ENCODE measurements at regions not wholly inside any gene's neighbourhood (a gene's known extent, or its start where the extent isn't known, plus 50 kb on each side); places are given as distances from the start of the nearest gene placed in this dataset.

DNA sequence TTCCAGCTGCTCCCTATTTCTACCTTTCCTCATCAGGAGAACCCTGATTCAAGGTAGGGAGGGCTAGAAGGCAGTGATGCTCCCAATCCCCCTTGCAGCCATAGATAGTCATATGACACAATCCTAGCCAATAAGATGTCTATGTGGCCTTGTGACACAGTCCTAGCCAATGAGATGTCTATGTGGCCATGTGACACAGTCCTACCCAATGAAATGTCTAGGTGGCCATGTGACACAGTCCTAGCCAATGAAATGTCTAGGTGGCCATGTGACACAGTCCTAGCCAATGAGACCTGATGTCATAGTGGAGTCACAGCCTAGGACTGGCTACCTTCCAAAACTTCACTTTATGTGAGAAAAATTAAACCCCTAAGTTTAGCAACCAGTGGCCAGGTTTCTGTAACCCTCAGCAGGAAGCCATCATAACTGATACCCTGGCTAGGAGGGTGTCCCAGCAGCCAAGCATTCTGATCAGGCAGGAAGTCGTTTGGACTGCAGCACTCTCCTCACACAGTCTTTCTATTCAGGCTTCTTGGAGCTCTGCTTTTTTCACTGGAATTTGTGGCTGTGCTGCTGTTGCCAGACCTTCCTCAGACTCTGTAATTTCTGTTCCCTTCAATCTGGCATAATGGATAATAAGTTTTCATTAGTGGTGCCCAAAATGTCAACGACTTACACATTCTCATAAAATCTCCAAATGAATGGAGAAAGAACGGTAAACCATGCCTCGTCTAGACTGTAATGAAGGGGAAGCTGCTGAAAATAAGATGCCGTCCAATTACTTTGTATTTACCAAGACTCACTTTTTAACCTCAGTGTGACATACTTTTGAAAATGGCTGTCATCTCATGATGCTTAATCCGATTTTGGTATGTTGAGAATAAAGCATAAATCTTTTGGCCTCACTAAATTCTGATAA lies 165.0 kb upstream of the NCKAP5 start:
- POLR2A ChIA-PET, result no interaction called here
- CTCF ChIA-PET, result interaction anchor here (1.2 kb wide), 1 partner anchor 111 kb away, joined by 3 read pairs; no protein-coding TSS in a partner anchor
- DNase-seq (ENCODE audit: extremely low spot score), result no peak
- TF ChIP-seq, protein P1, sequence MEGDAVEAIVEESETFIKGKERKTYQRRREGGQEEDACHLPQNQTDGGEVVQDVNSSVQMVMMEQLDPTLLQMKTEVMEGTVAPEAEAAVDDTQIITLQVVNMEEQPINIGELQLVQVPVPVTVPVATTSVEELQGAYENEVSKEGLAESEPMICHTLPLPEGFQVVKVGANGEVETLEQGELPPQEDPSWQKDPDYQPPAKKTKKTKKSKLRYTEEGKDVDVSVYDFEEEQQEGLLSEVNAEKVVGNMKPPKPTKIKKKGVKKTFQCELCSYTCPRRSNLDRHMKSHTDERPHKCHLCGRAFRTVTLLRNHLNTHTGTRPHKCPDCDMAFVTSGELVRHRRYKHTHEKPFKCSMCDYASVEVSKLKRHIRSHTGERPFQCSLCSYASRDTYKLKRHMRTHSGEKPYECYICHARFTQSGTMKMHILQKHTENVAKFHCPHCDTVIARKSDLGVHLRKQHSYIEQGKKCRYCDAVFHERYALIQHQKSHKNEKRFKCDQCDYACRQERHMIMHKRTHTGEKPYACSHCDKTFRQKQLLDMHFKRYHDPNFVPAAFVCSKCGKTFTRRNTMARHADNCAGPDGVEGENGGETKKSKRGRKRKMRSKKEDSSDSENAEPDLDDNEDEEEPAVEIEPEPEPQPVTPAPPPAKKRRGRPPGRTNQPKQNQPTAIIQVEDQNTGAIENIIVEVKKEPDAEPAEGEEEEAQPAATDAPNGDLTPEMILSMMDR (IDR thresholded peaks at IDR 0.05; ENCODE audit: control extremely low read depth, extremely low read depth, low read depth, missing control alignments), result no peak

DNA sequence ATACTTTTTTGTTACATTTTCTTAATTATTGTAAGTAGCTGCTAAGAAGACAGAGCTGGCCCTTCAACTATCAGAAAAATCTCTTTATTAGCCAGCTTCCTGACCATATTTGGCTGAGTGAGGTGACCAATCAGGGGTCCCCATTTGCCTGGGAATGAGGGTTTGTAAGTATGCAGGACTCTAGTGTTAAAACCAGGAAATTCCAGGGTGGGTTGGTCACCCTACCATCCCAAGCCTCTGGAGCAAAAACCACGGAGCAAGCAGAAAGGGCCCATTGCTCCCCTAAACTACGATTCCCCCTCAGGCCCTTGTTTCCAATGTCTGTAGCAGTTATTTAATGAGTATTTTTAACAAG lies 165.6 kb upstream of the NCKAP5 start:
- POLR2A ChIA-PET, result no interaction called here
- CTCF ChIA-PET, result no interaction called here
- no peak for DNase-seq (ENCODE audit: extremely low spot score)
- TF ChIP-seq, protein P1 (IDR thresholded peaks at IDR 0.05; ENCODE audit: control extremely low read depth, extremely low read depth, low read depth, missing control alignments), result no peak

DNA sequence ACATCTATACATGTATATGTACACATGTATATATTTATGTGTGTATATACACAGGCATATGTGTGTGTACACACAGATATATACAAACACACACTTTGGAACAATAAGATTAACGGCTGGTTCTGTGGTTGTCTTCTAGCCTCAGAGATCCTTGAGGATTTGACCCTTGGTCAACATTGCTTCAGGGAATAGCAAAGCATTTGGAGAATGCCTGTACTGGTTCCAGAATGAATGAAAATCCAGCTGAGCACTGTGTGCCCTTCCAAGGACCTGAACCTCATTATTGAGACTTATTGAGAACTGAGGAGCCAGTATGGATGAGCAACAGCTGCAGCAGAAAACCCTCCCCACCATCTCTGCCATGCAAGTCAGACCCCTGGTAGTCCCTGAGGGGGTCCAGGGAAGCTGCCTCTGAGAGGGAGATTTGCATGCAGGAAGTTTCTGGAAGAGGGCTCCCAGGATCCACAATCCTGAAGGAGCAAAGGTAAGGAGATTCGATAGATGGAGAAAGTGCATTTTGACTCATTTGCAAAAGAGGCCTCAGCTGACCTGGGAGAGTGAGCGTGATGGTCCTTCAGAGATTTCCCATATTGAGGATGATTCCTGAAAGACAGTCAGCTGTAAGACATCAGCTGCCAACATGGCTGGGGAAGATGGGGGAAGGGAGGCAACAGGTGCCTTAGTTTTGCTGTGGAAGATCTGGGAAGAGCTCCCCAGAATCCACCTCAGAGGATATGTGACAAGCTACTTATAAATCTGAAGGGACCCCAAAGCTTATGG lies 166.6 kb upstream of the NCKAP5 start:
- TF ChIP-seq, protein P1 (IDR thresholded peaks at IDR 0.05; ENCODE audit: control extremely low read depth, extremely low read depth, low read depth, missing control alignments), result no peak
- DNase-seq (ENCODE audit: extremely low spot score), result no peak
- ChIA-PET POLR2A (no interaction called here), CTCF (interaction anchor here (0.8 kb wide), 1 partner anchor 22 kb away, joined by 3 read pairs; no protein-coding TSS in a partner anchor)

DNA sequence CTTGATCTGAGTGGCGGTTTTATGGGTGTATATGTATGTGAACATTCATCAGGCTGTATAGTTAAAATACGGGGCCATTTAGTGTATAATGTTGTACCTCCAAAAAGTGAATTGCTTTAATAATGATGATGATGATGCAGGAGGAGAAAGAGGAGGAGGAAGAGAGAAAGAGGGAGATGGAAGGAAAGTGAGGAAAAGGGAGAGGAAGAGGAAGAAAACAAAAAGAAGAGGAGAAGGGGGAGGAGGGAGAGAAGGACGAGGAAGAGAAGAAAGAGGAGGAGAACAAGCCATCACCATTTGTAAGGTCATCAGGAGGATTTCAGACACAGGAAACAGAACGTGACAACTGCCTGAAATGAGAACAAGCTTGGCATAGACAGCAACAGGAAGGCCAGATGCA lies 168.4 kb upstream of the NCKAP5 start:
- TF ChIP-seq, protein P1 (IDR thresholded peaks at IDR 0.05; ENCODE audit: control extremely low read depth, extremely low read depth, low read depth, missing control alignments), result no peak
- CTCF ChIA-PET, result no interaction called here
- POLR2A ChIA-PET, result no interaction called here
- no peak for DNase-seq (ENCODE audit: extremely low spot score)

DNA sequence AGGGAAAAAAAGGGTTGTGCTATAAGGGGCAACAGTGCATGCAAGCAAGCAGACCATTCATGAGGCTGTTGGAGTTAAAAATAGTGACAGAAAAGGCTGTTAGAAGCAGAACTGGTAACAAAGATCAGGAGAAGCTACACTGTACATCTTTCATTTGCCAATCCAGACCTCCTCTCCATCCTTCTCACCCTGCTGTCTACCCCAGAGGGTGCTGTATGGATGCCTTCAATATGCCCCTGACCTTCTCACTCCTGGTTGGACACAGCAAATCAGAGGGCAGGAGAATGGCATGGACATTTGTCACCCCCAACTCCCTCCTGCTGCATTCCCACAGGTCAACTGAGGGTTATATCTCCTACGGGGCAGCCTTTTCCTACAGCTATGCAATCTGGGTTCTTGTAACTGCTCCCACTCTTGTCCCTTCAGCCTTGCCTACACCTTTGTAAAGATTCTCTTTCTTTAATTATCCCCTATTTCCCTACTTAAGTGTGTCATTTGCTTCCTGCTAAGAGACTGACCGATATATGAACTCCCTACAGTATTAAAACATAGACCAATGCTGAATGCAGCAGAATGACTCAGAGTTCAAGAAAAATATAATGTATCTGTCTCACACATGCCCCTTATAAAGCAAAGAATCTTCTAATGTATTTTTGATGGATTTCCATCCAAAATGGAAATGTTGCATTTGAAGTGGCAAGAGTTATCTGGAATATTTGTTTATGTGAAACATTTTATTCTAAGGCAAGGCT lies 169.2 kb upstream of the NCKAP5 start:
- ChIA-PET POLR2A (no interaction called here), CTCF (no interaction called here)

More for the DNA sequence above, 169.2 kb upstream of the NCKAP5 start:
- TF ChIP-seq, protein P1 (IDR thresholded peaks at IDR 0.05; ENCODE audit: control extremely low read depth, extremely low read depth, low read depth, missing control alignments), result no peak
- DNase-seq (ENCODE audit: extremely low spot score), result no peak

Data from GM10248 (cell line).